HG03025 (cell line): ENCODE measurements at regions not wholly inside any gene's neighbourhood (a gene's known extent, or its start where the extent isn't known, plus 50 kb on each side); places are given as distances from the start of the nearest gene placed in this dataset.

Experiments used
- ATAC-seq: cut with Tn5 transposase; IDR thresholded peaks from one replicate; pipeline ENCODE4 v1.9.1; 2021; ENCODE audit warnings: mild to moderate bottlenecking, moderate library complexity; ENCODE audit not compliant: unreplicated experiment, low FRiP score

DNA sequence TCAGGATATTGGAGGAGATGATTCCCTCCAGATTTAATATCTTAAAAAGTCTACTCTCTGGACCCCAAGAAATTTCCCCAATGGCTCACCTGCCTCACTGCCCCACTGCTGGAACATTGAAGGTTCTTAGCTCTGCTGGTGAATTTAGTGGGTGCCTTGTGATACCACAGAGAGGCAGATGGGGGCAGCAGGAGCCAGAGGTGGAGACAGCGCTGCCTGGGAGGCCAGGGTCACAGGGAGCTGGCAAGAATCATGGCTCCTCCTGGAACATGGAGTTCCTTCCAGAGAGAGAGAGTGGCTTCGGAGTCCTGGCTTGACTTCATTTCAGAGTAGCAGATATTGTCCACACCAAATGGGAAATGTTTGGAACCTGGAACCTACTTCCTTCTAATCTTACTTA lies 263.5 kb upstream of the CFAP20DC start:
- ATAC-seq, result peak; percentile 75

DNA sequence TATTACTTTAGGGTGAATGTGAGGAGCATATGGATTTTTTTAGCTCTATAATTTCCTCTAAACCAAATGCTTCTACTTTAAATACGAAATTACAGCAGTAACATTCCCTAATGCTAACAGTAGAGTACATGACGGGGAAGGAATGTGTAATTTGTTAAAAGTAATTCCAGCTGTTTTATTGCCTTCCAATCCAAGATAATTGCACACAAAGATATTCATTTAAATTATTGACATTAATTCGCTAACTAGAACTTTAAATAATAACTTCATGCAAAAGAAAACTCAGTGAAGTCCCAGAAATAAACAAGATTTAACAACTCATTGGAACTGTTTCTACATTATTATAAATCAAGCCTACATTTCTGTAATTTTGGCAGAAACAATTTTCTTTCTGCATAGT lies 261.4 kb upstream of the CFAP20DC start:
- ATAC-seq, result no peak

DNA sequence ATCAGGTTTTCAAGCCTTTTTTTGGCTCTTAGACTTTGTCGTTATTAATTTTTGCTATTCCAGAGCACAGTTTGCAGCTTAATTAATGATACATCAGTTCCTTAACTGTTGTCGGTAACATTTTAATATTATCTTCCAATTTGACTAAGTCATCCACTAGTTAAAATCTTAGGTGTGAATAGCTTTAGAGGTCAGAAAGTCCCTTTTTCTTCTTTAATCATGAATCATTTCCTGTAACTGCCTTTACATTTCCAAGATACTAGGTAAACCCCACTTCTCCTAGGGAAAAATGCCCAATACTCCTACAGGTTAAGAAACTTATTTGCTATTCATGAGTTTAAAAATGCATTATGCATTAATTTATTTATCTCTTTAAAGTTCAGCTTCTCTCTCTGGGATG lies 260.9 kb upstream of the CFAP20DC start:
- no peak for ATAC-seq

DNA sequence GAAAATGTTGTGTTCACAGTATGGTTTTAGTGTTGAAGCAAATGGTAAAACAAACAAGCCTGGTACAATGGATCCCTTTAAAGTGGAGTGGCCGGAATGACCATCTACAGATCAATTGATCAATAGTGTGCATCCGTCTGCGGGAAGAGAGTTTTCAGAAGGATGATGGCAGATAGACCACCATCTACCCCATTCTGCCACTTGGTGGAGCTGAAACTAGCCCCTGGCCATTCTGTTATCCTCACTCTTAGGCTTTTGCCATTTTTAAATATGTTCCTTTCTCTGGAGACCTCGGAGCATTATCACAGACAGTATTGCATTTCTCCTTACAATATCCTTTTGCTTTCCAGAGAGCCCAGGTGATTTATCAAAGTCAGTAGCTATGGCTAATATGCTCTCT lies 258.9 kb upstream of the CFAP20DC start:
- ATAC-seq, result no peak

DNA sequence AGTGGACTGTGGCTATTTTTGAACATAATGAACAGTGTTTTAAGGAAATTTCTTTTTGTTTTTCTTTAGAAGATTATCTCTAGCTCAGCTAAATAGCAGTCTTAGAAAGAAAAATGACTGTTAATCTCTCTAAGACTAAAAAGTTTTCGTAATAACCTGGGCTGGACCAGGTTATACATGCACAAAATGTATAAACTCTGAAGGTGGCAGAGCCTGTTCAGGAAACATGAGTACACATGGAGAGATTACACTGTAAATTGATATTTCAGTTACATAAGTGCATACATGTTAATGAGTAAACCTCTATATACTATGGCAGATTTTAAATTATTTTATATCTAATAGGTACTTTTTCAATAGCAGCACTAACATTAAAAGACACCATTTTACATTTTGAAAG lies 258.2 kb upstream of the CFAP20DC start:
- no peak for ATAC-seq

DNA sequence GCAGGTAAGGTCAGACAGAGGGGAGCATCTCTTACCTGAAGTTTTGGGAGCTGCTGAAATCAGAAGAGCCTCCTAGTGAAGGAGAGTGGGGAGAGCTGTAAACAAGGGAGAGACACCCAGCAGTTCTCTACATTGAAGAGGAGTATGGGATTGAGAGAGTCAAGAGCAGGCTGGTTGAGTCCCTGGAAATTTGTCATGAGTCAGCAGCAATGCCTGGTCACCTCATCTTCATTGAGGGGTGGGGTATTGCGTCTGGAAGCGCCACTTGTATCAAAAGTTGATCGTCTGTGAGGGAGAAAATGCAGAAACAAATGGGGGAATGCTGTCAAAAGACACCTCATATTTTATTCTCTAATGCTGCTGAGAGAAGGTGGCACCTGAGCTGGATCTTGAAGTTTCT lies 256.6 kb upstream of the CFAP20DC start:
- no peak for ATAC-seq

DNA sequence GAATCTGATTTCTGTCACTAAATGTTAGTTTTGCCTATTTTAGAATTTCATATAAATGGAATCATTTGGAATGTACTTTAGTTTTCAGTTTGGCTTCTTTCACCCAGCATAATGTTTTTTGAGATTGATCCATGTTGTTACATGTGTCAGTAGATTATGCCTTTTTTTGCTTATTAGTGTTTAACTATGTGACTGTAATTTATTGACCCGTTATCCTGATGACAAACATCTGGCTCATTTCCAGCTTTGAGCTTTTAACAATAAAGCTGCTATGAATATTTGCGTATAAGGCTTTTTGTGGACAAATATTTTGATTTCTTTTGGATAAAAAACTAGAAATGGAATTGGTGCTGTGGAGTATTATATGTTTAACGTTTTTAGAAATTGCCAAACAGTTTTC lies 254.5 kb upstream of the CFAP20DC start:
- no peak for ATAC-seq

DNA sequence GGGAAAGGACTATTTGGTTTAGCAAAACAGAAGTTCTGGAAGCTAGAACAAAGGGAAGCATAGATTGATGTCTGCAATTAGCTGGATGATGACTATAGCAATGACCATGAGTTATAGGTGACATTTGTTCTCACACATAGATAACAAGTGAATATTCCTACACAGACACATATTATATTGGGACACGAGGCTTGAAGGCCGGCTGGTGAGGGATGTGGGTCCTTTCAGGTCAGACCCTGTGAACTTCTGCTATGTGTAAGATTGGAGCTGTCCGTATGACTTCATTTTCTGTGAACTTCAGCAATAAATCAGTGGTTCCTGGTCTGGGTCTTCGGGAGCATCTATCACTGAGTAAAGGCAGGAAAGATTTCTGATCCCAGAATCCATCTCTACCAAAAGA lies 253.6 kb upstream of the CFAP20DC start:
- ATAC-seq, result no peak

DNA sequence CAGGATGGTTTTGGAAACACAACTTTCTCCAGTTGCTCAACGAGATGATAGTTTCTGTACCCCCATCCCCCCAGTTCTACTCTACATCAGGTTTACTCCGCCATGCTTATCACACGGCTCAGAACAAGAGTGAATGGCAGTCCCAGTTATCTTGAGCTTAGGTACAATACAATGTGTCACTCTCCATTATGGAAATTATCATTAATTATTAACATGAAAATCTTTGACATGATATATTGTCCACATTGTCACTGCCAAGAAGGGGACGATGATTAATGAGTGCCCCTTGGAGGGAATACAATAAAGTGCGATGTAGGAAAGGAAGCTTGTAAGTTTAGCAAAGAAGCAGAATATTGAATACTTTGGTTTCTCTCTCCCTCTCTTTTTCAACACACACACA lies 252.6 kb upstream of the CFAP20DC start:
- ATAC-seq, result no peak

DNA sequence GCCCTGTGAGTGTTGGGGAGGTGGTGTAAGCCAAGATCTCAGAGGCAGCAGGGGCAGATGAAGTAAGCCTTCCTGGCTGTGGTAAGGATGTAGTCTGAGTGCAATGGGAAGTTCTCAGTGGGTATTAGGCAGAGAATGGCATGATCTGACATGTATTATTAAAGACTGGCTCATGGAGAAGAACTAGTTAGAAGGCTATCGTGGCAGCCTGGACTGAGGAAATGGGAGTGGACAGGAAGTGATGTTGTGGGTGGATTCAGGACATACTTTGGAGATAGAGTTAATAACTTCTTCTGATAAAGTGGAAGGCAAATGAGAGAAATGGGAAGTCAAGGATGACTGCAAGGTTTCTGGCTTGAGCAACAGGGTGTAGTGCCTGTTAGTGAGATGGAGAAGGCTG lies 250.9 kb upstream of the CFAP20DC start:
- ATAC-seq, result no peak

DNA sequence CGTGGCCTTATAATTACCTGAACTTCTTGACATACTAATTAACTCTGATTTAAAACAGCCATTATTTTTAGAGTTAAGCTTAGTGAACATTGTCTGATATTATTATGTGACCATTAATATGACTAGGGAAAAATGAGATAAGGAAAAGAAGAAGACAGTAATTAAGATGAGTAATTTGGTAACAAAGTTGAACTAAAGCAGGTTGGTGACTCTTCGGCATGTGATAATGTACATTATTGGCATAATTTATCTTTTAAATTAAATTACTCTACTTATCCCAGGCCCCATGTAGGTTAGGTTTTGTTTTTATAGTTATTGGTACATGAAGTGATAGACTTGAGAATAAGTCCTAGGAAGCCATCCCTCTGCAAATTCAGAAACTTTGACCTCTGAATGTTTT lies 249.7 kb upstream of the CFAP20DC start:
- no peak for ATAC-seq

DNA sequence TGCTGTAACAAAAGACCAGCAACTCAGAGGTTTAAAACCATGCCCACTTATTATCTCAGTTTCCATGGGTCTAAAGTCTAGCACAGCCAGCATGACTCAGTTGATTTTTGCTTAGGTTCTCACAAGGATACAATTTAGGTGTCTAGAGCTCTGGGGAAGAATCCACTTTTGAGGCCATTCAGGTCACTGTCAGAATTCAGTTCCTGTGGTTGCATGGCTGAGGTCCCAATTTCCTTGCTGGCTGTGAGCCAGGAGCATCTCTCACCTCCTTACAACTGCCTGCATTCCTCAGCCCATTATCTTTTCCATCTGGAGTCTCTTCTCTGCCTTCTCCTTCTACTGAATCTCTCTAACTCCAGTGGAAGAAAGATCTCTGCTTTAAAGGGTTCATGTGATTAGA lies 240.5 kb upstream of the CFAP20DC start:
- ATAC-seq, result no peak

DNA sequence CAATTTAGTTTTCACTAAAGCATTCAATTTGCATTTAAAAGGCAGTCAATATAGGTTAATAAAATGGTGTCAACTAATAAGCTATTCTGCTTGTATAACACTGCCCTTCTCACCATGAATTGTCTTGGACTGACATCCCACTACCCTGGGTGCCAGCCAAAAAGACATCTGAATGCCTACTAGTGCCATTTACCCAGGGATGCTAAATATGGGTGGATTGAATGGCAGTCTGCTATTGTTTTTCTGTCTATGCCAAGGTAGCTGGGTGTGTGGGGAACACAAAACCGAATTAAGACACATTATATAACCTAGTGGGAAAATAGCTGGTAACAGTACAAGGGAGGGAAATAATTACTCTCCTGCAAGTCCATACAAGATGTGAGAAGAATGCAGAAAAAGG lies 240.0 kb upstream of the CFAP20DC start:
- ATAC-seq, result no peak

DNA sequence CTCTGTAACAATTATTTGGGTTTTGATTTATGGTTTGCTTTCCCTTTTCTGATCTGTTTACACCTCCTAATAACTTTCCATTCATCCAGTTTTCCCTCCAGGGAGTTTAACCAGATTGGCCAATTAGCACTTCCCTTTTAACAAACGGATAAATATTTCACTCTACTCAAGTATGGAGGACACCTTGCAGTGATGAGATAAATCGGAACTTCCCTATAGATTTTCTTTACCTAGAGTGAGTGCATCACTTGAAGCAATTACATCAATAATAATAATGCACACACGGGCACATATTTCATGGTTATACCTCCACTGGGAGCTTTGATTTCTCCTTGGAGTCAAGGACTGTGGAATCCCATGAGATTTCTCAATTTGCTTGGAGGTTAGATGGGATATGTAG lies 239.1 kb upstream of the CFAP20DC start:
- no peak for ATAC-seq

DNA sequence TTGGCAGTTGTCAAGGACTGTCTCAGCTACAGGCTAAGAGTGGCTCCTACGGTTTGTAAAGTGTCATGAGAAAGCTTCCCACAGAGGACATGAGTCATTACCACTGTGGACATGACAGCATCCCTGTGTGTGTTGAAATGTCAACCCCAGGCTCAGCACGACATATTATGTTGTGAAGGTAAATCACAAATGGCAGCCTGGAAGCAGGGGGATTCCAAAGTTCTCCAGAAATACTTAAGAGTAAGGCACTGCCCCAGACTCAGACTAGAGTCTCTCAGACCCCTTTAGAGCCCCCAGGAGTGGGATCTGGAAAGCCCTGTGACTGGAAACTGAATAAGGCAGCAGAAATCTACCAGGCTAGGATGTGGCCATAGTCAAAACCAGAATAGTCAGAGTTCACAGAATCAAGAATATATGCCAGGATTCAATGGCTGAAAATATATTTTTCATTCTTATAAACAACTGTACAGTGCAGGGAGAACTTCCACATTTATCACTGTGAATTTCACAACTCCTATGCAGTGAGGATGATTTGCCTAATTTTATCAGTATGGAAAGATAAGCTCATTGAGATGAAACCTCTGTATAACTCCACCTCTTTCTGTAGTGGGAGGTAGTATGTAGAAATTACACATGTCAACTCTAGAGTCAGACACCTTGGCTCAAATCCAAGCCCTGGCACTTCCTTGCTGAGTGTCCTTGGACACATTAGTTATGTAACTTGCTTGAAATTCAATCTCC lies 237.1 kb upstream of the CFAP20DC start:
- no peak for ATAC-seq

DNA sequence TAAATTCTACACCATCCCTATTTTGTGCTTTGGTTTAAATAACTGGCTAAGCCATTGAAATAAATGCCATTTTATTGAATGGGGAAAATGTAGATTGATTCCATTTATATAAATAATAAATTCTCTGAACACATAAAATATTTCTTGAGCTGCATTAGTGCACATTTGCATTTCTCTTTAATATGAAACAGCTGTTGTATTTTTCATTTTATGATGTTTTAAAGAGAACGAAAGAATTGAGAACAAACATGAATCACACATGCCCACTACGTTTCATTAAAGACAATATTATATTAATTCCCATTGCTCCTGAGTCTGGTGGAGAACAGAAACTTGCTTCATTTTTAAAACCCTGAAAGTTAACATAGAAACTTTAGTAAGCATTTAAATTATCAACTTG lies 235.7 kb upstream of the CFAP20DC start:
- no peak for ATAC-seq

DNA sequence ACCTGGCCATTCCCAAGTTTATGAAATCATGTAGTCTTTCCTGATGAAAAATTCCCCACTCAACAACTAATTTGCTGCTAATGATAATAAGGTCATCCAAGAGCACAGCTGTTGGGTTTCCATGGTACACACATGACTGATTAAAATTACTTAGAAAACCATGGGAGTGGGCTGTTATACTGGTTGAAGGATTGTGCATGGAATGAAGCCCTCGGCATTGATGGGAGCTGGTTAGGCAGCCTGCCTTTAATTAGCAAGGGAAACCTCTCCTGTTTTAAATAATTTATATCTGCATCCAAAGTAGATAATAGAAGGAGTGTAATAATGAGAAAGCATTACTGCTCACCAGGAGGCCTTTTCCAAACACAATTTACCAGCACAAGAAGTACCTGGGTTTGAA lies 235.1 kb upstream of the CFAP20DC start:
- ATAC-seq, result no peak

DNA sequence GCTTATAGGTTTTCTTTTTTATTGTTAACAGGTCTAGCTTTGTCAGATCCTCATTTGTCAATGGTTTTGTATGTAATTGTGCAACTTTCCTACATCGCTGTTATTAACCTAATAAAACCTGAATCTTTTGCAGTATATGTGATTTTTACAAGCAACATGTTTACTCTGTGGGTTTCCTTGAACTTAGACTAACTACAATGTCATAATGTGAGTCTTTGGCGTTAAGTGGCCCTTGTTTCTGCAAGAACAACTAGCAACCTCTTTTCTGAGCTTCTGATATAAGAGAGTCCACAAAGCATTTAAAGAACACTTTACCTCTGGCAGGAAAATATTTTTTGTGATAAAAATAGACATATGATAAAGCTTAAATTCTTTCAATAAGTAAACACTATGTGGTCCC lies 230.3 kb upstream of the CFAP20DC start:
- ATAC-seq, result no peak

DNA sequence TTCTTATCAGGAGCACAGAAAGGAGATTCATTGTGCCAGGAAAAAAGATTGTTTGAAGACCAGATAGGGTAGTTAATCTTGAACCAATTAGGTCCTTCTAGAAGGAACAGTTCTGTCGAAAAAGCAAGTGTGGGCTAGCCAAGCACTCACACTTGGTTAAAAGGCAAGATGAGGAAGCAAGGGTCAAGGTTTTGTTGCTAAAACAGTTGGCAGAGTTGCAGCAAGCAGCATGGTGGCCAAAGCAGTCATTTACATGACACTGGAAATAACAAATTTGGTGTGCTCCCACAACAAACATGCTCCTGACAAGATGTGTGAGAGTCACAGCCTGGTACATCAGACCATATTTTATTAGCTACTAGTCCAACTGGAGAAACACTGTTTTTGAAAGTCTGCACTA lies 228.0 kb upstream of the CFAP20DC start:
- ATAC-seq, result no peak

DNA sequence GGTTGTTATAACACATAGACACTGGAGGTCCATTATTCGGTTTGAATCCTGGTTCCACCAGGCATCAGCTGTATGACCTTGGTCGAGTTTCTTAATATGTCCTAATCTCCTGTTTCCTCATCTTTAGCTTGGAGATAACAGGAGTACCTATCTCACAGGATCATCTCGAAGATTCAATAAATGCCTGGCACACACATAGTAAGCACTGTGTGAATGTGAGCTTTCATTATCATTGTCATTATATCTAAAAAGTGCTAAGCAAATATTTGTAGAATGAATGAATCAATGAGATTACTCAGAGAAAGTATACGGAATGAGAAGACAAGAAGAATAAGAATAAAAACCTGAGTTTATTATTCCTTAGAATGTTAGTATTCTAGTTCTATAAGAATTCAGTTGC lies 227.4 kb upstream of the CFAP20DC start:
- no peak for ATAC-seq

DNA sequence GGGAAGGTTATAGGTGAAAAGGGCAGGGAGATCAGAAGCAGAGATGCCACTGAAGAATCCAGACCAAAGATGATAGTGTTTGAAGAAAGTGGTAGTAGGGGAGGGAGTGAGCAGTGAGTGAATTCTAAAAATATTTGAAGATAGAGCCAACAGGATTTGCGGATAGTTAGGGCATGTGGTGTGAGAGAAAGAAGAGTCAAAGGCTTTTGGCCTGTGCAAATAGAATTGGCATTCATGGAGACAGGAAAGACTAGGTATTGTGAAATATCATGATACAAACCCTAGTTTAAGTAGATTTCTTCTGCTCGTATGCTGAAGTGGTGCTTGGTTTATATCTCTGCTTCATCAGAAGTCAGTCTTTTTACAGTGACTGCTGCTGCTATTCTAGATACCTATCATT lies 224.2 kb upstream of the CFAP20DC start:
- no peak for ATAC-seq

DNA sequence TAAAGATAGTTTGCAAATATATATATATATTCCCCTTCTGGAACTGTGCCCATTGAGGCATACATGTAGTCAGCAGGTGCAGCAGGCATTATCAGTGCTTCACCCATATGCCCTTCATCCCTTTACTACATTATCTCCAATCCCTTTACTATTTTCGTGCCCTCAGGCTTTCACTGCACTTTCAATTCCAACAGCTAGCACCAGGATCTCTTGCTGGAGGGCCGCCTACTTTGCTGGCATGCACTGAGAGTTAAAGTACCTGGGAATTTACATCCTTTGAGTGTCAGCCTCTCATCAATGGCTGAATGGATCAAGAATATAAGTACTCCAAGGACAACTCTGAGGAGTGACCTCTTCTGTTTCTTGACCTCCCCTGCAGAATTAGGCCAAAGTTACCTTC lies 222.1 kb upstream of the CFAP20DC start:
- no peak for ATAC-seq

DNA sequence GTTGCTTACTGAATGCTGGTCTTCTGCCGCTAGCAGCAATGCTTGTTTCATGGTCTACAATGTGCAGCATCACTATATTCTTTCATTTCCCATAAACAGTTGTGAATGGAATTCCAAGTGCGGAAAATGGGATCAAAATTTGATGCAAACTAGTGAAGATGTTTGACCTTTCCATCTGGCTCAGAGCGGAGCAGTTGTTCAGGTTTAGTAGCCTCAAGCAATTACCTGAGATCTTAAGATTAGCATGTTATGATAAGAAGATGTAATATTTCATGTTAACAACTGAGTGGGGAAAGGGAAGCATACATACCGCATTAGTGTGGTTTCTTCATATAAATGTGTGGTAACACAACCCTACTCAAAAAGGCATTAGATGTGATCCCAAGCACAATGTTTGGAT lies 221.1 kb upstream of the CFAP20DC start:
- ATAC-seq, result no peak
